Activated T-helper 2 cell treated with anti-CD3 and anti-CD28 coated beads, Interferon-gamma antibody, Interleukin-2, Interleukin-4, amounts not matched to agents 10 μg/mL and 5 μg/mL and 100 μg/mL, durations not matched to agents 14 hours and 24 hours and 36 hours (primary cell): ENCODE measurements at regions not wholly inside any gene's neighbourhood (a gene's known extent, or its start where the extent isn't known, plus 50 kb on each side); places are given as distances from the start of the nearest gene placed in this dataset.

Source experiments
- DNase-seq: peaks from one replicate; pipeline ENCODE4 v3.0.0; 2021; ENCODE audit warnings: low spot score
- H3K27ac Mint-ChIP-seq: one replicate; pipeline ENCODE4 v1.8.0; 2021; ENCODE audit warnings: mixed read lengths
- H3K27me3 Mint-ChIP-seq: one replicate; pipeline ENCODE4 v1.8.0; 2021; ENCODE audit warnings: low read depth, mixed read lengths
- H3K36me3 Mint-ChIP-seq: one replicate; pipeline ENCODE4 v1.8.0; 2021; ENCODE audit warnings: low read depth, mixed read lengths
- H3K4me1 Mint-ChIP-seq: one replicate; pipeline ENCODE4 v1.8.0; 2021; ENCODE audit warnings: low read depth, mixed read lengths
- H3K4me3 Mint-ChIP-seq: one replicate; pipeline ENCODE4 v1.8.0; 2021; ENCODE audit warnings: low read depth, mild to moderate bottlenecking, moderate library complexity, mixed read lengths
- H3K9me3 Mint-ChIP-seq: one replicate; pipeline ENCODE4 v1.8.0; 2021; ENCODE audit warnings: mixed read lengths
- intact Hi-C: fragments of 100-400 bp; cut with micrococcal nuclease; formaldehyde crosslinking; loops from one replicate; pipeline ENCODE4 v1.15.1; 2023

GRCh38 chr15:77796046-77796729, 163.5 kb upstream of the LINGO1 start:
- Mint-ChIP-seq H3K36me3 (no peaks in the 10 kb centered on the region), H3K27me3 (no peaks in the 10 kb centered on the region), H3K27ac (no peak overlapping the region), H3K9me3 (no peaks in the 10 kb centered on the region), H3K4me3 (no peak overlapping the region), H3K4me1 (no peaks in the 10 kb centered on the region)
- DNase-seq: no peak
- intact Hi-C loops: no loop called here

- Mint-ChIP-seq H3K9me3 (no peaks in the 10 kb centered on the region), H3K4me3 (no peak overlapping the region), H3K27me3 (no peaks in the 10 kb centered on the region), H3K36me3 (no peaks in the 10 kb centered on the region), H3K27ac (no peak overlapping the region), H3K4me1 (no peaks in the 10 kb centered on the region)
- no peak for DNase-seq
- intact Hi-C loops: no loop called here
Measured at GRCh38 chr15:77795446-77795845, 162.7 kb upstream of the LINGO1 start.

- no peak overlapping the region for H3K4me3 Mint-ChIP-seq
- no peak overlapping the region for H3K27ac Mint-ChIP-seq
Measured at GRCh38 chr15:77791941-77792340, 159.2 kb upstream of the LINGO1 start.

GRCh38 chr15:77790481-77790880, 157.8 kb upstream of the LINGO1 start:
- H3K27ac Mint-ChIP-seq: no peak overlapping the region
- no peaks in the 10 kb centered on the region for H3K4me1 Mint-ChIP-seq
- DNase-seq: no peak
- intact Hi-C loops: no loop called here
- no peak overlapping the region for H3K4me3 Mint-ChIP-seq
- no peaks in the 10 kb centered on the region for H3K27me3 Mint-ChIP-seq
- no peaks in the 10 kb centered on the region for H3K9me3 Mint-ChIP-seq
- no peaks in the 10 kb centered on the region for H3K36me3 Mint-ChIP-seq

More at GRCh38 chr15:77791941-77792340, 159.2 kb upstream of the LINGO1 start:
- no peaks in the 10 kb centered on the region for H3K9me3 Mint-ChIP-seq
- H3K27me3 Mint-ChIP-seq: no peaks in the 10 kb centered on the region
- no peak for DNase-seq
- intact Hi-C loops: no loop called here
- H3K36me3 Mint-ChIP-seq: no peaks in the 10 kb centered on the region
- no peaks in the 10 kb centered on the region for H3K4me1 Mint-ChIP-seq

GRCh38 chr15:77786956-77787355, 154.2 kb upstream of the LINGO1 start:
- no peak overlapping the region for H3K4me3 Mint-ChIP-seq
- intact Hi-C loops: no loop called here
- no peak overlapping the region for H3K27ac Mint-ChIP-seq
- no peaks in the 10 kb centered on the region for H3K9me3 Mint-ChIP-seq
- H3K36me3 Mint-ChIP-seq: no peaks in the 10 kb centered on the region
- no peak for DNase-seq
- no peaks in the 10 kb centered on the region for H3K27me3 Mint-ChIP-seq
- no peaks in the 10 kb centered on the region for H3K4me1 Mint-ChIP-seq

- Mint-ChIP-seq H3K9me3 (no peaks in the 10 kb centered on the region), H3K4me3 (no peak overlapping the region), H3K4me1 (no peaks in the 10 kb centered on the region), H3K27ac (no peak overlapping the region), H3K27me3 (no peaks in the 10 kb centered on the region), H3K36me3 (no peaks in the 10 kb centered on the region)
- intact Hi-C loops: no loop called here
- DNase-seq: no peak
Measured at GRCh38 chr15:77786181-77786890, 153.6 kb upstream of the LINGO1 start.

GRCh38 chr15:77784361-77785292, 151.9 kb upstream of the LINGO1 start:
- H3K4me3 Mint-ChIP-seq: no peak overlapping the region
- H3K36me3 Mint-ChIP-seq: no peaks in the 10 kb centered on the region
- intact Hi-C loops: no loop called here
- no peaks in the 10 kb centered on the region for H3K9me3 Mint-ChIP-seq
- H3K4me1 Mint-ChIP-seq: no peaks in the 10 kb centered on the region
- no peaks in the 10 kb centered on the region for H3K27me3 Mint-ChIP-seq
- DNase-seq: no peak
- H3K27ac Mint-ChIP-seq: no peak overlapping the region

- H3K36me3 Mint-ChIP-seq: no peaks in the 10 kb centered on the region
- no peaks in the 10 kb centered on the region for H3K27me3 Mint-ChIP-seq
- intact Hi-C loops: no loop called here
- no peak overlapping the region for H3K27ac Mint-ChIP-seq
- no peaks in the 10 kb centered on the region for H3K4me1 Mint-ChIP-seq
- no peaks in the 10 kb centered on the region for H3K9me3 Mint-ChIP-seq
- no peak for DNase-seq
- H3K4me3 Mint-ChIP-seq: no peak overlapping the region
Measured at GRCh38 chr15:77783636-77784035, 150.9 kb upstream of the LINGO1 start.

GRCh38 chr15:77782691-77783090, 150.0 kb upstream of the LINGO1 start:
- intact Hi-C loops: no loop called here
- Mint-ChIP-seq H3K36me3 (no peaks in the 10 kb centered on the region), H3K9me3 (no peaks in the 10 kb centered on the region)

GRCh38 chr15:77781946-77782240, 149.2 kb upstream of the LINGO1 start:
- H3K4me1 Mint-ChIP-seq: no peaks in the 10 kb centered on the region
- intact Hi-C loops: no loop called here

More at GRCh38 chr15:77782691-77783090, 150.0 kb upstream of the LINGO1 start:
- Mint-ChIP-seq H3K4me3 (no peak overlapping the region), H3K4me1 (no peaks in the 10 kb centered on the region), H3K27me3 (no peaks in the 10 kb centered on the region), H3K27ac (no peak overlapping the region)
- no peak for DNase-seq

GRCh38 chr15:77781151-77781945, 148.6 kb upstream of the LINGO1 start:
- intact Hi-C loops: no loop called here
- Mint-ChIP-seq H3K27ac (no peak overlapping the region), H3K9me3 (no peaks in the 10 kb centered on the region), H3K4me1 (no peaks in the 10 kb centered on the region), H3K27me3 (no peaks in the 10 kb centered on the region), H3K4me3 (no peak overlapping the region), H3K36me3 (no peaks in the 10 kb centered on the region)
- DNase-seq: no peak

More at GRCh38 chr15:77781946-77782240, 149.2 kb upstream of the LINGO1 start:
- no peak for DNase-seq
- no peak overlapping the region for H3K4me3 Mint-ChIP-seq
- no peak overlapping the region for H3K27ac Mint-ChIP-seq
- no peaks in the 10 kb centered on the region for H3K9me3 Mint-ChIP-seq
- H3K36me3 Mint-ChIP-seq: no peaks in the 10 kb centered on the region
- no peaks in the 10 kb centered on the region for H3K27me3 Mint-ChIP-seq

GRCh38 chr15:77778802-77779201, 146.1 kb upstream of the LINGO1 start:
- intact Hi-C loops: no loop called here
- Mint-ChIP-seq H3K4me1 (no peaks in the 10 kb centered on the region), H3K27ac (no peak overlapping the region), H3K4me3 (no peak overlapping the region), H3K36me3 (no peaks in the 10 kb centered on the region), H3K9me3 (no peaks in the 10 kb centered on the region), H3K27me3 (no peaks in the 10 kb centered on the region)
- DNase-seq: no peak
